ENCODE measurements at regions not wholly inside any gene's neighbourhood (a gene's known extent, or its start where the extent isn't known, plus 50 kb on each side); places are given as distances from the start of the nearest gene placed in this dataset. TPM values are rescaled to one million over a fixed set of nuclear protein-coding genes. Genes with fewer than 3 reads are reported as not detected.

- Mint-ChIP-seq H3K36me3 (no peaks in the 10 kb centered on the region), H3K4me3 (no peak overlapping the region), H3K27me3 (peaks cover 13% of the 10 kb centered on the region), H3K4me1 (no peaks in the 10 kb centered on the region), H3K27ac (no peak overlapping the region), H3K9me3 (no peaks in the 10 kb centered on the region)
- ATAC-seq (ENCODE audit: low read depth) (no peak), DNase-seq (no peak)
- POLR2A ChIA-PET, result no interaction called here
These were observed 49.7 kb upstream of the CITED2 start for GRCh38 chr6:139423971-139424667.

Small RNAs in the stretch of these regions (microRNA-seq; reads per million reads assigned to microRNA genes)
- gene MIR3668, result not detected
- not detected for gene MIR4465

All from activated naive CD8-positive, alpha-beta T cell treated with anti-CD3 and anti-CD28 coated beads, Interleukin-2, amount 10 ng/mL, durations not matched to agents 7 days and 5 days (primary cell).